Stimulated activated CD4-positive, alpha-beta T cell treated with anti-CD3 and anti-CD28 coated beads, Interleukin-4, amount 100 ng/mL, for 4 hours (primary cell): ENCODE measurements at regions not wholly inside any gene's neighbourhood (a gene's known extent, or its start where the extent isn't known, plus 50 kb on each side); places are given as distances from the start of the nearest gene placed in this dataset.
"Not testable (repeated sequence)": the region's sequence is repeated elsewhere in the genome, so short reads cannot be mapped to it uniquely, and the experiment has no call there.

Experiments used
- DNase-seq, 2 experiments: peaks; one replicate each; pipeline ENCODE4 v3.0.0-alpha.2; 2020

GRCh38 chrX:150217609-150218008 is 145.5 kb upstream of the MAMLD1 start:
- no peak for DNase-seq

DNA sequence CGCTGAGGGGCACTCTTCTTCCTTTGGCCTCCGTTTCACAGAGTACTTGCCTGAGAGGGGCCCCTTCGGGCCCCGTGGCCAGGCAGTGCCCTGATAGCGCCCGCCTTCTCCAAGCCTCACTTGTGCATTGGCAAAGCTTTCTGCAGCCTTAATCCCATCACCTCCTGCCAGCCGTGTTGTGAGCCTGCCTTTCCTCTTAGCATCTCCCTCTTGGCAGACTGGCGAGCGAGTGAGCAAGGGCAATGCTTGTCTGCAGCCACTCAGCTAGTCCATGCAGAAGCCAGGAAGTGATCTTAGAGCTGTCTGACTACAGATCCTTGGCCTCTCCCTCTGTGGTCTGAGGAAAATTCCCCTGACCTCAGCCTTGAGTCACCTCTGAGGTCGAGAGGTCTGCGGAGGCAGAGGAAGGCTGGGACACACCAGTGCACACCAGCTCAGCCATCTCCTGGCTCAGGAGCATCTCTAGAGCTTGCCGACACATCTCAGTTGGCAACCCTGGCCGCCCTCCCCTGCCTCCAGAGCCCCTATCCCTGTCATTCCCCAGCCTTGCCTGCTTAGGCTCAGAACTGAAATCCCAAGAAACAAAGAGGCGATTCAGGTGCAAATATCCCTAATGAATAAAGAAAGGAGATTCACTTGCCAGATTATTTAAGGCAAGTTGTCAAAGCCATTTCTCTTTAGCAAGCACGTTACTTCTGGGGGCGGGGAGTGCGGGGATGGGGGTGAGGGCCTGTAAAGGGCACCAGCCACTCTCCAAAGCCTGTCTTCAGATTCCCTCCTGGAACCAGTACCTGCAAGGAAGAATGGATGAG is 143.5 kb upstream of the MAMLD1 start:
- DNase-seq = no peak

GRCh38 chrX:150223176-150224015 is 139.7 kb upstream of the MAMLD1 start:
- no peak for DNase-seq

DNA sequence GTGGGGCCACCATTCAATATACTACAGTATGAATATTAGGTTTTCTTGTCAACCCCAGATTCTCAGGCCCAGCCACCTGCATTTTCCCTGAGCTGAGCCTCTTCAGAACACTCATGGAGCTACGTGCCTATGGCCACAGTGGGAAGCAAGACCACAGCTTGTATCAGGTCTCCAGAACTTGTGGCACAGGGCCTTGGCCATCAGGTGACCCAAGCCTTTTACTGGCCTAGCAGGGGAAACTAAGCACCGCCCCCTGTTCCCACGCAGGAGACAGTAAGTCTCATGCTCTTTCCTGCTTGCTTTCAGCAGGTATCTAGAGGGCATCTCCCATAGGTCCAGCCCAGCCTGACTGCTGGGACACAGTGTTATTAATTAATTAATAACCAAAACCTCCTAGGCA is 138.4 kb upstream of the MAMLD1 start:
- DNase-seq = no peak

- no peak for DNase-seq
Measured at GRCh38 chrX:150225266-150225665, 137.9 kb upstream of the MAMLD1 start.

- DNase-seq = no peak
Measured at GRCh38 chrX:150225756-150226155, 137.4 kb upstream of the MAMLD1 start.

- no peak for DNase-seq
Measured at GRCh38 chrX:150226223-150226965, 136.7 kb upstream of the MAMLD1 start.

GRCh38 chrX:150227321-150227860 is 135.7 kb upstream of the MAMLD1 start:
- no peak for DNase-seq

- no peak for DNase-seq
Measured at GRCh38 chrX:150227873-150228410, 135.2 kb upstream of the MAMLD1 start.

DNA sequence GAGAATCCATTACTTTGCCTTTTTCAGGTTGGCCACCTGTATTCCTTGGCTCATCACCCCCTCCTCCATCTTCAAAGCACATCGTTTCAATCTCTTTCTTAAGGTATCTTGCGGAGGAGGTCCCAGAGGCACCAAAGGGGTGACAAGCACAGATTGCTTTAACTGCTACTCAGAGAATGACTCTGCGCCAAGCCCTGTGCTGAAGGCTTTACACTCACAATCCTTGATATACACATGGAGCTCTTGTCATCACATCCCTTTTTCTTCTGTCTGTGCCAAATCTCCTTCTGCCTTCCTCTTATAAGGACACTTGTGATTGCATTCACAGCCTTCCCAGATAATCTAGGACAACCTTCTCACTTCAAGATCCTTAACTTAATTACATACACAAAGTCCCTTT is 134.7 kb upstream of the MAMLD1 start:
- DNase-seq = no peak

- no peak for DNase-seq
Measured at GRCh38 chrX:150229030-150229429, 134.1 kb upstream of the MAMLD1 start.

- DNase-seq = no peak
Measured at GRCh38 chrX:150229481-150229880, 133.6 kb upstream of the MAMLD1 start.

GRCh38 chrX:150230952-150231351 is 132.2 kb upstream of the MAMLD1 start:
- DNase-seq = not testable (repeated sequence)

DNA sequence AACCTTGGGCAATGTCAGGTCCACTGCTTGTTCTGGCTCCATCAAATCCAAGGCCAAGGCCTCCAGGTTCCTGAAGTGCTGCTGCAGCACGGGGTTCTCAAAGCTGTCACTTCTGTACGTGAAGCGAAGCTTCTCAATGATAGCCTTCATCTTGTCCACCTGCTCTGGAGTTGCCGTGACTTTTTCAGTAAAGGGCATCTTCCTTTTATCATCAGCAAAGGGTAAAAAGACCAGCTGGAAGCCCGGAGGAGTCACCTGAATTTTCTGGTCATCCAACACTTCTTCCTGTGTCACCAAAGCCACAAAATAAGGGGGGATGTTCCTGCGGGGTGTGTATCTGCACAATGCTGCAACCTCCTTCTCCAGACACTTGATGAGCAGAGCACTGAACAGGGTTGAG is 131.7 kb upstream of the MAMLD1 start:
- not testable (repeated sequence) for DNase-seq

- not testable (repeated sequence) for DNase-seq
Measured at GRCh38 chrX:150232222-150232621, 130.9 kb upstream of the MAMLD1 start.

- no peak for DNase-seq
Measured at GRCh38 chrX:150234126-150234525, 129.0 kb upstream of the MAMLD1 start.

- no peak for DNase-seq
Measured at GRCh38 chrX:150236327-150236726, 126.8 kb upstream of the MAMLD1 start.

DNA sequence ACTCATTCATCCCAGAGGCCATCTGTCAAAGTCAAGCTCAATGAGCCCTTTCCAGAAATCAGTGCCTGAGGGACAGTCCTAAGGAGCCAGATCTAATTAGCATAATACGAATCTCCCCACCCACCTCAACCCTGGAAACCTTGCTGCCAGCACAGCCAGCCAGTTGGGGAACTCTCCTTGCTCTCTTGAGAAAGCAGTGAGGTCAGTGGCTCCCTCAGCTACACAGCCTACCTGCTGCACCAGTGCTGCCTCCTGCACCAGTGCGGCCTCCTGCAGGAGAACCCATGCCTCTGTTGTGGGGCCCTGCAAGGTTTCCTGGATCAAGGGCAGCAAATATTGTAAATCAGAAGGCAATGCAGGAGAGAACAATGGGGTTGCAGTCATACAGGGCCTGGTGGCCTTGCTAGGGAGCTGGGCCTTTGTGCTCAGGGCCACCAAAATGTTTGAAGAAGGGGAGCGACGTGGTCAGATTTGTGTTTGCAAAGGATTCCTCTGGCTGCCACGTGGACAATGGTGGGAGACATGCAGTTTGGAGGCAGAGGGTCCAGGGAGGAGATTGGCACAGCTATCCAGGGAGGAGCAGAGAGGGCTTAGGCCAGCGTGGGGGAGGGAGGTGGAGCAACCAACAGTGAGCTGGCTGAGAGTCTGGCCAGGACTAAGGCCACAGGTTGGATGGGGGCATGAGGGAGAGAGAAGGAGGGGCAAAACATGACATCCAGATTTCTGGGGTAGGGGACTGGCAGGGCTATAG is 124.3 kb upstream of the MAMLD1 start:
- no peak for DNase-seq

DNA sequence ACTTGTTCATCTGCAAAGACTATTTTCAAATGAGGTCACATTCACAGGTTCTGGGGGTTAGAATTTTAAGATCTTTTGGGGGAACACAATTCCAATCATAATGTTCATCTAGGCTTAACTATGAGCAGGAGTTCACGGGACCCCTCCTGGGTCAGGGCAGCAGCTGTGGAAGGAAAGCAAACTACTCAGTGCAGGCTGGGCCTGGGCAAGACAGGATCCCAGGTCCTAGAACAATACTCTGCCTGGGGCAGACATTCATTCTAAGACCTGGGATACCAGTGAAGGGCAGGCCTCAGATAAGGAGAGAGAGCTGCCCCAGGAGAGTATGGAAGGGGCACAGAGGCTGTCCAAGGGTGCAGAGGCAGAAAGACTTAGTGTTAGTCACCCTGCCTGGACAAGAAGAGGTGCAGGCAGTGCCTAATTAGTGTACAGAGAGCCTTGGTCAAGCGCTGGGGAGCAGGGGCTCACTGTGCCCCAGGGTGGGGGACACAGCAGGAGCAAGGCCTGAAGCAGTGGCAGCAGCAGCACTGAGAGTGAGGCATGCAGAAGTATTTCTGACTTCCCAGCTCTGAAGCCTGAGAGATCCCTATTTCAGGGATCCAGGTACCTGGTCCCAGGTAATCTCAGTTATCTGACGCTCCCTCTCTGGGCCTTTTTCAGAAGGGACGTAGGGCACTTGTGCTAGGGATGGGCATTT is 123.0 kb upstream of the MAMLD1 start:
- DNase-seq = no peak

GRCh38 chrX:150240643-150240970 is 122.5 kb upstream of the MAMLD1 start:
- no peak for DNase-seq

GRCh38 chrX:150253959-150254620 is 109.0 kb upstream of the MAMLD1 start:
- no peak for DNase-seq
